Activated naive CD4-positive, alpha-beta T cell treated with anti-CD3 and anti-CD28 coated beads, Interleukin-2, amount 50 U/mL, for 24 hours (primary cell): ENCODE measurements at regions not wholly inside any gene's neighbourhood (a gene's known extent, or its start where the extent isn't known, plus 50 kb on each side); places are given as distances from the start of the nearest gene placed in this dataset.
"Not testable (repeated sequence)": the region's sequence is repeated elsewhere in the genome, so short reads cannot be mapped to it uniquely, and the experiment has no call there.

ENCODE experiments used
- H3K27ac Mint-ChIP-seq: one replicate; pipeline ENCODE4 v1.8.0; 2021; ENCODE audit warnings: mild to moderate bottlenecking, mixed read lengths
- H3K27me3 Mint-ChIP-seq: one replicate; pipeline ENCODE4 v1.8.0; 2021; ENCODE audit warnings: mixed read lengths
- H3K36me3 Mint-ChIP-seq: one replicate; pipeline ENCODE4 v1.8.0; 2021; ENCODE audit warnings: mixed read lengths
- H3K4me1 Mint-ChIP-seq: one replicate; pipeline ENCODE4 v1.8.0; 2021; ENCODE audit warnings: mixed read lengths
- H3K4me3 Mint-ChIP-seq: one replicate; pipeline ENCODE4 v1.8.0; 2021; ENCODE audit warnings: mild to moderate bottlenecking, mixed read lengths
- H3K9me3 Mint-ChIP-seq: one replicate; pipeline ENCODE4 v1.8.0; 2021; ENCODE audit warnings: mixed read lengths

DNA sequence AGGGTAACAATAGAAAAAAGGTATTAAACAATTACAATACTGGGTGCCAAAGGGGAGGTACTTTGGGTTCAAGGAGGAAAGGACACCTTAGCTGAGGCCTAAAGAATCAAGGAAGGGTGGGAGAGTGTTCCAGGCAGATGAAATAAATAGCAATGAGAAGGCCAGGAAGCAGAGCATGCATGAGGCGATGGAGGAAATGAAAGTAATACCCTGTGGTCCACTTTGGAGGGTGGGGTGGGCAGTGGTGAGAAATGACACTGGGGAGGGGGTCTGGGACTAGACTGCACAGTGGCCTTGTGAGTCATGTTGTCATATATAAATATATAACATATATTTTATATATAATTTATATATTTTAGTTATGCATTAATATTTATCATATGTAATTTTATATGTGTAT is 55.9 kb downstream of the BHLHE40 start:
- Mint-ChIP-seq H3K4me3 (no peak overlapping the region), H3K27me3 (no peaks in the 10 kb centered on the region), H3K36me3 (no peaks in the 10 kb centered on the region), H3K27ac (no peak overlapping the region), H3K4me1 (no peaks in the 10 kb centered on the region), H3K9me3 (no peaks in the 10 kb centered on the region)

DNA sequence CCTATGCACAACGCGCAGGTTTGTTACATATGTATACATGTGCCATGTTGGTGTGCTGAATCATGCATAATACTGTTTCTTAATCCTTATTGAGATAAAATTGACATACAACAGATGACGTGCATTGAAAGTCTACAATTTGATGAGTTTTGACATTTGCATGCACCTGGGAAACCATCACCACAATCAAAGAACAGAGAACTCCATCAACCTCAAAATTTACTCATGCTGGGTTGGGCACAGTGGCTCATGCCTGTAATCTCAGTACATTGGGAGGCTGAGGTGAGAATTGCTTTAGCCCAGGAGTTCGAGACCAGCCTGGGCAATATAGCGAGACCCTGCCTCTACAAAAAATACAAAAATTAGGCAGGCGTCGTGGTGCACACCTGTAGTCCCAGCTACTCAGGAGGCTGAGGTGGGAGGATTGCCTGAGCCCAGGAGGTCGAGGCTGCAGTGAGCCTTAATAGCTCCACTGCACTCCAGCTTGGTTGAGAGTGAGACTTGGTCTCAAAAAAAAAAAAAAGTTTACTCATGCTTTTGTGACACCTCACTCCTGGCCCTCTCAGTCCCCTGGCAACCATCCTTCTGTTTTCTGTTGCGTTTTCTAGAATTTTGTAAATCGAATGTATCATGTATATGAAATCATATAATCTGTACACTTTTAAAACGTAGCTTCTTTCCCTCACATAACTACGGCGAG is 56.6 kb downstream of the BHLHE40 start:
- H3K9me3 Mint-ChIP-seq = no peaks in the 10 kb centered on the region
- no peaks in the 10 kb centered on the region for H3K27me3 Mint-ChIP-seq
- no peak overlapping the region for H3K4me3 Mint-ChIP-seq
- H3K4me1 Mint-ChIP-seq = no peaks in the 10 kb centered on the region
- H3K27ac Mint-ChIP-seq = no peak overlapping the region
- H3K36me3 Mint-ChIP-seq = no peaks in the 10 kb centered on the region

DNA sequence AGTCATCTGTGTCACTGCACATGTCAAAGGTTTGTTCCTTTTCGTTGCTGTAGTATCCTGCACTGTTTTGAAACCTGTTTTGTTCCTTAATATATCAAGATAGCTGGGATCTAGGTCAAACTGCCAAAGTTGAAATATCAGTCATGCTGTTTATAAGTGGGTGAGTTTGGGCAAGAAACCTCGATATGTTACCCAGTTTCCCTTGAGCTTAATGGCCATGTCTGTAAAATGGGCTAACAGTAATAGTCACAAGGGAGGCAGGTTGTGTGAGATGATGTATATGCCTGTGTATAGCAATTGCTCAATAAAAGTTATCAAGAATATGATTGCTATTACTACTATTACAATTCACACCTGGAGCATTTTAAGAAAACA is 57.1 kb downstream of the BHLHE40 start:
- no peak overlapping the region for H3K4me3 Mint-ChIP-seq
- H3K27me3 Mint-ChIP-seq = no peaks in the 10 kb centered on the region
- no peak overlapping the region for H3K27ac Mint-ChIP-seq
- no peaks in the 10 kb centered on the region for H3K36me3 Mint-ChIP-seq
- H3K9me3 Mint-ChIP-seq = no peaks in the 10 kb centered on the region
- H3K4me1 Mint-ChIP-seq = no peaks in the 10 kb centered on the region

DNA sequence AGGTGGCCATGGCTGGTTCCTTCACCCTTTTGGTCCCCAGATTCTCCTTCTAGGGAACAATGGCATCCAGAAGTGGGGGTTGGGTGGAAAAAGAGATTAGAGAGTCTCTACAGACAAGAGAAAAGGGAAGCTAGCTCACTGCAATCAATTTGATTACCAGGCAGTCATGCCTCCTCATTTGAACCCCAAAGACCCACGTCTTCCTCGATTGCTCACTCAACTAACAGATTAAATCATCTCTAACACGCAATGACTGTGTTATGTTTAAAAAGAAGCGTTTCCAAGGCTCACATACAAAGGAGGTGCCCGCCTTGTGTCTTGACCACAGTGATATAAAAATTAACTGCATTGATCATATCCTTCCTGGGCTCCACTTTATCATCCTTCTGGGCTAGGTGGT is 57.6 kb downstream of the BHLHE40 start:
- Mint-ChIP-seq H3K27me3 (no peaks in the 10 kb centered on the region), H3K27ac (no peak overlapping the region), H3K36me3 (no peaks in the 10 kb centered on the region), H3K4me3 (no peak overlapping the region), H3K4me1 (no peaks in the 10 kb centered on the region), H3K9me3 (no peaks in the 10 kb centered on the region)

DNA sequence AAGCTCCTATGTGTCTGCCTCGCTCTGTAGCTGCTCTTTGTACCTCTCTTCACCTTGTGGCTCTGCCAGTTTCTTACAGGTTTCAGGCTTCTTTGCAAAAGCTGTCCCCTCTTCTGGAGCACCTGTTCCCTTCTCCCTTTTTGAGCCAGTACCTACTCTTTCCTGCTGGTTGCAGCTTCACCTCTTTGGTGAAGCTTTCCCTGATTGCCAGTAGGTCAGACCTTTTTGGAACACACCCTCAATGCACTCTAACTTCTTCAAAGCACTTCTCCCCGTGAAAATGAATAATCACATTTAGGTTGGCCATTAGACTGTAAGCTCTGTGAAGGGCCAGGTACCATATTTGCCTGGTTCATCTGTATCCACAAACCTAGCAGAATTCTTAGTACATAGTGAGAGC is 60.3 kb downstream of the BHLHE40 start:
- Mint-ChIP-seq H3K27me3 (no peaks in the 10 kb centered on the region), H3K27ac (no peak overlapping the region), H3K4me3 (no peak overlapping the region), H3K4me1 (no peaks in the 10 kb centered on the region), H3K36me3 (no peaks in the 10 kb centered on the region), H3K9me3 (no peaks in the 10 kb centered on the region)

DNA sequence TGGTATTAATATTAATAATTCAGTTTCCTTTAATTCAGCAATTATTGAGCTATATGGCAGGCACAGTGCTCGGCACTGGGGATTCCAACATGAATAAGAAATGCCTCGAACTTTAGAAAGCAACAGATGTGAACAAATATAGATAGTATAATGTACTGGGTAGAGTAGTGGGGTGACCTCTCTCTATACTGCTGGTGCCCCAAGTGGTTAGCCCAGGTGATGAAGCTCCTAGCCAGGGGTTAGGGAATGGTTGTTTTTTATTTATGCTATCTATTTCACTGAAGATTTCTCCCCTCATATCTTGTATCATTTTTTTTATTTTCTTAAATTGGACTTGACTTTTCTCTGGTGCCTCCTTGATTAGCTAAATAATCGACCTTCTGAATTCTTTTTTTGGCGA is 62.1 kb downstream of the BHLHE40 start:
- H3K36me3 Mint-ChIP-seq = no peaks in the 10 kb centered on the region
- H3K4me1 Mint-ChIP-seq = no peaks in the 10 kb centered on the region
- H3K9me3 Mint-ChIP-seq = no peaks in the 10 kb centered on the region
- H3K27me3 Mint-ChIP-seq = no peaks in the 10 kb centered on the region
- H3K4me3 Mint-ChIP-seq = no peak overlapping the region
- no peak overlapping the region for H3K27ac Mint-ChIP-seq

DNA sequence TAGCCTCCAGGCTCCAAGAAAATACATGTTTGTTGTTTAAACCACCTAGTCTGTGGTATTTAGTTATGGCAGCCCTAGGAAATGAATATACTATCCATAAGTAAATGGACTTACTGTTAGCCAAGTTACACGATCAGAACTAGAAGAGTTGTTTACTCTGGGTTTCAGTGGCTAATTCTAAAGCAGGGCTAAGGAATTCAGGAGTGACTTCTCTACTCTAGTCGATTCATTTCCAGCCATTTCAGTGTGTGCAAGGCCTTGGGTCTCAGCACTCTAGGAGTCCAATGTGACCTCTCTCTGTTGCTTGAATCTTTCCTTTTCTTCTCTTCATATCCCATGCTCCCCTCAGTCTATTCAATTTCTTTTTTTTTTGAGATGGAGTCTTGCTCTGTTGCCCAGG is 66.7 kb downstream of the BHLHE40 start:
- H3K27ac Mint-ChIP-seq = no peak overlapping the region
- no peak overlapping the region for H3K4me3 Mint-ChIP-seq

DNA sequence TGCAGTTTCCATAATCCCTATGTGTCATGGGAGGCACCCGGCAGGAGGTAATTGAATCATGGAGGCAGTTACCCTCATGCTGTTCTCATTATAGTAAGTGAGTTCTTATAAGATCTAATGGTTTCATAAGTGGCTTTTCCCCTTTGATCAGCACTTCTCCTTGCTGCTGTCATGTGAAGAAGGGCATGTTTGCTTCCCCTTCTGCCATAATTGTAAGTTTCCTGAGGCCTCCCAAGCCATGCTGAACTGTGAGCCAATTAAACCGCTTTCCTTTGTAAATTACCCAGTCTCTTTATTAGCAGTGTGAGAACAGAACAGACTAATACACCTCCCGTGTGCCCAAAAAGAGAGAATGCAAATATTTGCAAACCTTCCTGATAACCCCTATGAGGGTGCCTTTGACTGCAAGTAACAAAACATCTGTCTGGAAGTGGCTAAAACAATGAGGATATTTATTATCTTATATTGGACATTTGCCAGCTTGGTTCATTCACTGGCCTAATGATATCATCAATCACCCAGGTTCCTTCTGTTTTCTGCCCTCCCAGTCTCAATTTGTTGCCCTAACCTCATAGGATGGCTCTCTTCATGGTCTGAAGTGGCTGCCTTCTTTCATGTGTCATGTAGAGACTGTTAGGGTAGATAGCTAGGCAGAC is 68.7 kb downstream of the BHLHE40 start:
- Mint-ChIP-seq H3K4me3 (no peak overlapping the region), H3K9me3 (no peaks in the 10 kb centered on the region), H3K27me3 (no peaks in the 10 kb centered on the region), H3K27ac (no peak overlapping the region), H3K36me3 (no peaks in the 10 kb centered on the region), H3K4me1 (no peaks in the 10 kb centered on the region)

More for the DNA sequence above, 66.7 kb downstream of the BHLHE40 start:
- Mint-ChIP-seq H3K27me3 (no peaks in the 10 kb centered on the region), H3K4me1 (no peaks in the 10 kb centered on the region), H3K36me3 (no peaks in the 10 kb centered on the region), H3K9me3 (no peaks in the 10 kb centered on the region)

DNA sequence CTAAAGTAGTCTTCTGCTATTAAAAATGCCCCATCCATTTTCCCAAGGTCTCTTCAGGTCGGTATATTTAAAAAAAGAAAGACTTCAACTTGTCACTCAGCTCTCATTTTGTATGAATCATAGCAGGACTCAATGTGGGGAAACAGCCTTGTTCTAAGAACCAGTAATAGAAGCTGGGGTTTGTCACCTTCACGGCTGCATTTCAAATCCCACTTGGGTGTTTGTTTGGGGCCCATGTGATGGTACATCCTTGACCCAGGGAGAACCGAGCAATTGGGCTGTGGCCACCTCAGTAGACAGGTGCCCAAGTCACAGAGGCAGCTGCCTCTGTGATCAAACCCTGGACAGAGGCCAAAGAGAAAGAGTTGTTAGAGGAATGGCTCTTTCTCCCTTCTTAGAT is 70.3 kb upstream of the ARL8B start:
- Mint-ChIP-seq H3K27me3 (no peaks in the 10 kb centered on the region), H3K36me3 (no peaks in the 10 kb centered on the region), H3K4me1 (peaks cover 6% of the 10 kb centered on the region), H3K4me3 (no peak overlapping the region), H3K27ac (no peak overlapping the region), H3K9me3 (no peaks in the 10 kb centered on the region)

DNA sequence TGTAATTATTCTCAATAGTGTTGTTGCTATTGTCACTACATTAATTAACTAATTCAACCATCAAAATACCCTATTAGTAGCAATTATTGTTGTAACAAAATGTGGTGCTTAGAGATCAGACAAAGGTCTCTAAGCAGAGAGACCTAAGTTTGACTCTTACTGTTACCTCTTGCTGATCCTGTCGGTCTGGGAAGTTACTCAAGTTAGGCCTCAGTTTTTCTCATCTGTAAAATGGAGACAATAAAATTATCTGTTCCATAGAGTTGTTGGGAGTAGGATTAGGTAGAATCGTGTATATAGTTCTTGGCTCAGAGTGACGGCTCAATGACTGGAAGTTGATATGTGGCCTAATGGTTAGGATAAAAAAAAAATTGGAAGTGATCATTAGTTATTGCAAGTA is 69.8 kb upstream of the ARL8B start:
- Mint-ChIP-seq H3K27me3 (no peaks in the 10 kb centered on the region), H3K9me3 (no peaks in the 10 kb centered on the region), H3K27ac (no peak overlapping the region), H3K4me3 (no peak overlapping the region), H3K4me1 (peaks cover 7% of the 10 kb centered on the region), H3K36me3 (no peaks in the 10 kb centered on the region)

DNA sequence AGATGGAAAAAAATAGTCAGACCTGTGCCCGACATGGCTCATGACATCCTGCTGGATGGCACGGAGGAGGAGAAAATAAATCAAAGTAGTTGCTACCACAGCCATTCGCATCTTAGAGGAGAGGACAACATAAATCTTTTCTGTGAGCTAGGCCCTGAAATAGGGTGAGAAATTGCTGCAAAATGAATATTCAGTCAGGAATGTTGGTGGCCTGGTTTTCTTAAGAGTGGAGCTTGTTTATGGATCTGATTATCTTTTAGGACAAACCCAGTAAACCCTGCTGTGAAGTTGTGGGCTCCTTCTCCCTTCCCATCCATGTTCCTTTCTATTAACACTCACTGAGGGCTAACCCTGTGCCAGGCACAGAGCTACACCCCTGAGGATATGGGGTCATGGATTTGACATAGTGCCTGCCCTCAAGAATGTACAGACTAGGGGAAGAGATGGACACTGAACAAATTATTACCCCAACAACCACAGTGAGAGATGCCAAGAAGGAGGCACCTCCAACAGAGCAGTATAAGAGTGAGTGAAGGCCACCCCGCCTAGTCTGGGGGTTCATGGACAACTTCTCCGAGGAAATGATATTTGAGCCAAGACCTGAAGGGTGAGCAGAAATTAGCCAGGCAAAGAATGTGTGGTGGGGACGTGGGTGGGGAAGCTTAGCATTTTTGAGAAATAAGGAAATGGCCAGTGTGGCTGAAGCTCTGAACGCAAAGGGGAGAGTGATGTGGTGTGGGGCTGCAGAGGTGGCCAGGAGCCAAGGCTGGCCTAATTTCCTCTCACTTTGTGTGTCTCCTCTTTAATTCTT is 68.9 kb upstream of the ARL8B start:
- Mint-ChIP-seq H3K27ac (no peak overlapping the region), H3K27me3 (no peaks in the 10 kb centered on the region), H3K4me1 (peaks cover 11% of the 10 kb centered on the region), H3K36me3 (no peaks in the 10 kb centered on the region), H3K9me3 (no peaks in the 10 kb centered on the region), H3K4me3 (no peak overlapping the region)

DNA sequence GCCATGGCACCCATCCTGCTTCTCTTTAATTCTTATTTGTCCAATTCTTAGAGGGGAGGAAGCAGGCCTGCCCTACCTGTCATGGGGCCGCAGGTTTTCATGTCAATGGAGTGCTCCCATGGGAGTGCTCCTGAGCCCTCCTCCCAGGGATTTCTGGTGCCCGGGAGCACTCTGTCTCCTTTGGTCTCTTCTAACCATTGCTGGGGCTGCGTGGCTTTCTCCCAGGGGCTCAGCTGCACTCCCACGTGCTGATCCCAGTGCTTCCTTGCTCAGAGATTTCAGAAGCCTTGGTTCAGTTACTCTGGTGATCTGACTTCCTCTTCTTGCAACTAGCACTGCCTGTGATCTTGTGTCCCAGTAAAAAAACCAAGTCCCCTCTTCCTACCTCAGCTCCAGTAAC is 68.0 kb upstream of the ARL8B start:
- no peaks in the 10 kb centered on the region for H3K27me3 Mint-ChIP-seq

DNA sequence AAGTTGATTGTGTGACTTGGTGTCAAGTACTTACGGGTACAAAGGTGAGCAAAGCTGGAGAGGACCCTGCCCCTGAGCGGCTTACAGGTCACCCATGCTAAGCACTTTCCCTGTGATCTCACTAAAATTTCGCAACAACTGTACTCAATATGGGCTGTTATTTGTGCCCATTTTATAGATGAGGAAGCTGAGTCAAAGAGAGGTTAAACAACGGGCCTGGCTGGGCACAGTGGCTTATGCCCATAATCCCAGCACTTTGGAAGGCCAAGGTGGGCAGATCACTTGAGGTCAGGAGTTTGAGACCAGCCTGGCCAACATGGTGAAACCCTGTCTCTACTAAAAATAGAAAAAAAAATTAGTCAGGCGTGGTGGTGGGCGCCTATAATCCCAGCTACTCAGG is 67.5 kb upstream of the ARL8B start:
- not testable (repeated sequence) for H3K27ac Mint-ChIP-seq, H3K9me3 Mint-ChIP-seq, H3K36me3 Mint-ChIP-seq, H3K27me3 Mint-ChIP-seq, H3K4me3 Mint-ChIP-seq
- H3K4me1 Mint-ChIP-seq = peaks cover 11% of the 10 kb centered on the region

More for the DNA sequence above, 68.0 kb upstream of the ARL8B start:
- Mint-ChIP-seq H3K4me3 (no peak overlapping the region), H3K9me3 (no peaks in the 10 kb centered on the region), H3K36me3 (no peaks in the 10 kb centered on the region), H3K27ac (peak overlapping the region; percentile 32), H3K4me1 (peaks cover 11% of the 10 kb centered on the region)

DNA sequence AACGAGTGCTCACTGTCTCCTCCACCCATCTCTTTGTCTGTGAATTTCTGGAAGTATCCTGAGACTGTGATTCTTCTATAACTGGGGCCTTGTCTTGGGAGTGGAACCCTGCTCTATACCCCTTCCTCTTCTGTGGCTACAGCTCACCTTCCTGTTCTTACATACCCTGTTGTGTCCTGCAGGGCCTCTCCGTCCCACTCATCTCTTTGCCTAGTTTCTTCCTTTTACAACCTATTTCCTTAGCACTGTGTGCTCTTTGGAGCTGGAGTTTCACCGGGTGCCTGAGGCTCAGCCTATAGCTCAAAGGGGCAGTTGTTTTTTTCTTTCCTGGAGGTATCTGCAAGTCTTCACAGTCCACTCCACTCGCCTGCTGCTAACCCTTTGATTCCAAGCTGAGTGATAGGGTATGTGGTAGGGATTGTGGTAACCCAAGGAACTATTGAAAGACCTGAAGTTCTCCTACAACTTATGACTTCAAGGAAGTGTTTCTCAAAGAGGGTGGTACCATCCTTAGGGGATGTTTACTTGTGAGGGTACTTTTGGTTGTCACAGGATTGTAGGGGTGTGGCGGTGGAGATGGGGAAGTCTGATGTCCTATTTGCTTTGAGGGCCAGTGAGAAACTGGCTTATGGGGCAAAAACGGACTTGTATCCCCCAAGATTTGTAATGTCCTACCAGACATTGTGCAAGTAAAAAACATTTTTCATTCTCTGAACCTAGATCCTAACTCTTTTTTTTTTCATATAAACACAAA is 66.6 kb upstream of the ARL8B start:
- Mint-ChIP-seq H3K36me3 (no peaks in the 10 kb centered on the region), H3K9me3 (no peaks in the 10 kb centered on the region), H3K4me3 (no peak overlapping the region), H3K4me1 (peaks cover 11% of the 10 kb centered on the region), H3K27me3 (no peaks in the 10 kb centered on the region), H3K27ac (peak overlapping the region; percentile 56)

DNA sequence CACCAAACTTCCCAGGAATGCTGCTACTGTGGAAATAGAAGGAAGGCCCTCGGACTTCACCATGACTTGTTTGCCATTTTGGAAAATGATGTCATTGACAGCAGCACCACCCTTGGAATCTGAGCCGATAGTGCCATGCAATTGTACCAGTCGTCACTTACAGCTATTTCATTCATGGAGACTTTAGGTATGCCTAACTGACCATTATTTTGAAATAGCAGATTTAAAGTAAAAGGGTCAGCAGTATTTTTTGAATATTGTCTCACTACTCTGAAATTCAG is 66.0 kb upstream of the ARL8B start:
- Mint-ChIP-seq H3K27ac (no peak overlapping the region), H3K27me3 (no peaks in the 10 kb centered on the region), H3K9me3 (no peaks in the 10 kb centered on the region), H3K36me3 (no peaks in the 10 kb centered on the region), H3K4me3 (no peak overlapping the region), H3K4me1 (peaks cover 11% of the 10 kb centered on the region)

DNA sequence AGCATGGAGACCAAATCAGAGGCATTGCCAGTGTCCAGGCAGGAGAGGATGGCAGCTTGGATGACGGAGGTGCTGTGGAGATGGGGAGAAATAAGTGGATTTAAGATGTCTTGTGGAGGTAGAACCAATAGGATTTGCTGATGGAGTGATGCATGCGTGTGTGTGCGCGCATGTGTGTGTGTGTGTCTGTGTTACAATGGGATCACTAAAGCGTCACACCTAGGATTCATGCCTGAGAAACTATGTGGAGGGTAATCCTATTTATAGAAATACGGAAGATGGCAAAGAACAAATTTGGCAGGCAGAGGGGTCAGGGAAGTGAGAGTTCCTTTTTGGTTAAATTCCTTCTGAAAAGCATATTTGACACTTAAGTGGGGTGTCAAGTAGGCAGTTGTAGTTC is 64.8 kb upstream of the ARL8B start:
- Mint-ChIP-seq H3K27ac (peak overlapping the region; percentile 24), H3K4me3 (no peak overlapping the region), H3K4me1 (peaks cover 11% of the 10 kb centered on the region)

More for the DNA sequence above, 64.8 kb upstream of the ARL8B start:
- no peaks in the 10 kb centered on the region for H3K36me3 Mint-ChIP-seq
- no peaks in the 10 kb centered on the region for H3K9me3 Mint-ChIP-seq
- H3K27me3 Mint-ChIP-seq = no peaks in the 10 kb centered on the region
